Panc1 (cell line): ENCODE measurements at regions not wholly inside any gene's neighbourhood (a gene's known extent, or its start where the extent isn't known, plus 50 kb on each side); places are given as distances from the start of the nearest gene placed in this dataset.
"Not testable (repeated sequence)": the region's sequence is repeated elsewhere in the genome, so short reads cannot be mapped to it uniquely, and the experiment has no call there.

ENCODE experiments used
- ATAC-seq: fragments of 200-7000 bp; cut with Tn5 transposase; 2 replicates; pipeline ENCODE4 v1.9.1; 2020; ENCODE audit warnings: mild to moderate bottlenecking, moderate library complexity
- BruUV-seq: library from RNA; stranded (reverse); fragments of 400-500 nt; replicated peaks from 2 replicates; lab custom pipeline; 2021; lab: Mats Ljungman, UMichigan
- CTCF ChIA-PET: fragments of 300-600 bp; sonication (Branson Sonifier 250); formaldehyde crosslinking; loops from one replicate; lab custom pipeline; 2022; ENCODE audit warnings: antibody characterized with exemption; lab: Charles Lee
- POLR2A ChIA-PET: fragments of 300-600 bp; sonication (Branson Sonifier 250); formaldehyde crosslinking; loops from one replicate; lab custom pipeline; 2022; ENCODE audit warnings: antibody characterized with exemption; lab: Charles Lee
- DNase-seq: peaks from one replicate; pipeline ENCODE4 v3.0.0-alpha.2; 2010; ENCODE audit warnings: low read depth, low spot score
- H3K27ac ChIP-seq: 2 replicates; pipeline ENCODE4 v1.5.1; 2011; ENCODE audit warnings: mild to moderate bottlenecking, low read length, inconsistent platforms
- H3K27me3 ChIP-seq: fragments of 200-500 bp; sonication (Bioruptor generic); 2 replicates; pipeline ENCODE4 v1.6.0; 2014; ENCODE audit warnings: low read length, inconsistent platforms; ENCODE audit not compliant: control insufficient read depth, insufficient read depth
- H3K36me3 ChIP-seq: fragments of 200-500 bp; sonication (Bioruptor generic); 2 replicates; pipeline ENCODE4 v1.5.1; 2014; ENCODE audit warnings: inconsistent platforms, mild to moderate bottlenecking, low read length, moderate library complexity; ENCODE audit not compliant: control insufficient read depth, insufficient read depth
- H3K4me1 ChIP-seq: 2 replicates; pipeline ENCODE4 v1.5.1; 2011; ENCODE audit warnings: inconsistent platforms, mild to moderate bottlenecking, low read length, moderate library complexity; ENCODE audit not compliant: control insufficient read depth, insufficient read depth
- H3K4me3 ChIP-seq, 2 experiments: 2 replicates each; pipeline ENCODE4 v1.5.1; 2011 to 2012; ENCODE audit warnings: low read depth in 2 of 2, low read length in 2 of 2, mild to moderate bottlenecking in 2 of 2, inconsistent platforms in 1 of 2, moderate library complexity in 1 of 2
- H3K9me3 ChIP-seq: fragments of 200-500 bp; sonication (Bioruptor generic); 2 replicates; pipeline ENCODE4 v1.5.1; 2014; ENCODE audit warnings: low read depth, mild to moderate bottlenecking, inconsistent platforms, low read length, moderate library complexity; ENCODE audit not compliant: control insufficient read depth, insufficient read depth
- in situ Hi-C: cut with HindIII; loops from 2 replicates; pipeline ENCODE4 v1.10.0; 2016; ENCODE audit warnings: low sequenced_read_pairs, low pct_unique_long_range_greater_than_20kb
- intact Hi-C: fragments of 100-400 bp; cut with micrococcal nuclease; formaldehyde crosslinking; loops from one replicate; pipeline ENCODE4 v1.10.0; 2022; ENCODE audit not compliant: unreplicated experiment

- CTCF ChIA-PET = not testable (repeated sequence)
Observed at GRCh38 chr16:88184053-88184452, 198.7 kb upstream of the ZNF469 start.

GRCh38 chr16:88184566-88185355 lies 198.0 kb upstream of the ZNF469 start:
- BruUV-seq, H3K4me3 ChIP-seq, H3K36me3 ChIP-seq, POLR2A ChIA-PET, H3K27me3 ChIP-seq, intact Hi-C loops, H3K4me1 ChIP-seq, ATAC-seq, in situ Hi-C loops, H3K27ac ChIP-seq, H3K9me3 ChIP-seq, DNase-seq, CTCF ChIA-PET: not testable (repeated sequence)

More at GRCh38 chr16:88184053-88184452, 198.7 kb upstream of the ZNF469 start:
- H3K36me3 ChIP-seq, BruUV-seq, H3K4me3 ChIP-seq, H3K4me1 ChIP-seq, ATAC-seq, POLR2A ChIA-PET, H3K27me3 ChIP-seq, H3K9me3 ChIP-seq, H3K27ac ChIP-seq, intact Hi-C loops, in situ Hi-C loops, DNase-seq: not testable (repeated sequence)

- H3K27me3 ChIP-seq, H3K27ac ChIP-seq, CTCF ChIA-PET, H3K9me3 ChIP-seq, DNase-seq, in situ Hi-C loops, ATAC-seq, BruUV-seq, POLR2A ChIA-PET, H3K4me3 ChIP-seq, H3K4me1 ChIP-seq, H3K36me3 ChIP-seq, intact Hi-C loops: not testable (repeated sequence)
Observed at GRCh38 chr16:88185406-88185805, 197.4 kb upstream of the ZNF469 start.

- H3K27ac ChIP-seq, H3K27me3 ChIP-seq, H3K4me1 ChIP-seq, H3K9me3 ChIP-seq, DNase-seq, H3K4me3 ChIP-seq, in situ Hi-C loops, BruUV-seq, intact Hi-C loops, CTCF ChIA-PET, ATAC-seq, H3K36me3 ChIP-seq: not testable (repeated sequence)
- POLR2A ChIA-PET = interaction anchor here (0.6 kb wide), 2 partner anchors 178 to 214 kb away, joined by 3 to 12 read pairs; no protein-coding TSS in a partner anchor
Observed at GRCh38 chr16:88185976-88186888, 196.5 kb upstream of the ZNF469 start.

GRCh38 chr16:88186889-88187870 lies 195.6 kb upstream of the ZNF469 start:
- intact Hi-C loops, H3K4me1 ChIP-seq, H3K4me3 ChIP-seq, BruUV-seq, H3K9me3 ChIP-seq, H3K27me3 ChIP-seq, H3K27ac ChIP-seq, CTCF ChIA-PET, ATAC-seq, DNase-seq, H3K36me3 ChIP-seq, in situ Hi-C loops: not testable (repeated sequence)
- POLR2A ChIA-PET = interaction anchor here (0.6 kb wide), 2 partner anchors 177 to 215 kb away, joined by 3 to 12 read pairs; no protein-coding TSS in a partner anchor

- H3K4me1 ChIP-seq, in situ Hi-C loops, BruUV-seq, H3K4me3 ChIP-seq, H3K27me3 ChIP-seq, H3K36me3 ChIP-seq, DNase-seq, ATAC-seq, H3K9me3 ChIP-seq, H3K27ac ChIP-seq, CTCF ChIA-PET, intact Hi-C loops, POLR2A ChIA-PET: not testable (repeated sequence)
Observed at GRCh38 chr16:88188171-88188895, 194.4 kb upstream of the ZNF469 start.
